ENCODE measurements at regions not wholly inside any gene's neighbourhood (a gene's known extent, or its start where the extent isn't known, plus 50 kb on each side); places are given as distances from the start of the nearest gene placed in this dataset.

DNA sequence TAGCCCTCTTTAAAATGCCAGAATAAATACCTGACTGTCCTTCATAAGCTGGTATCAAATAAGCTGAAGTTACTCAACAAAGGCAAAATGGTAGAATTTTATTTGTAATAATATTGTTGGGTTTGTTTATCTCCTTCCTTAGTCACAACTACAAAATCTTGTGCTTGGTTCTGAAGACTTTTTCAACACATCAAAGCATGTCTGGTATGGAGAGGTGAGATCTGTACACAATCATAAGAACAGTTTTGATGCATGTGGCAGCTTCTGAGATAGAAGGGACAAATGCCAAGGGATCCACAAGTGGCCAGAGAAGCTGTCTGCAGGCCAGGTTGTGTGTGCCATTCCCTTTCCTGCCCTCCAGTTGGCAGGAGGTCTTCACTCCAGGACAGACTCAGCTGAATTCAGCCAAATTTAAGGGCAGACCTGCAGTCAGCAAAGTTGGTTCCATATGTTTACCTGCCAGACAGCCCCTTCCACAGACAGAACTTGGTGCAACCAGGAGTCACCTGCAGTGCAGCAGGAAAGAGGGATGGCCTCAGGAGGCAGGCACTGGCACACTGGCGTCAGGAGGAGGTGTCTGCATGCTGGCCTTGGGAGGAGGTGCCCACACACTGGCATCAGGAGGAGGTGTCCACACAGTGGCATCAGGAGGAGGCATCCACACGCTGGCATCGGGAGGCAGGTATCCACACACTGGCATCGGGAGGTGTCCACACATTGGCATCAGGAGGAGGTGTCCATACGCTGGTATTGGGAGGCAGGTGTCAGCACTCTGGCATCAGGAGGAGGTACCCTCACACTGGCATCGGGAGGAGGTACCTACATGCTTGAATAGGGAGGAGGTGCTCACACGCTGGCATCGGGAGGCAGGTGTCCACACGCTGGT lies 93.1 kb upstream of the IKZF1 start:
- intact Hi-C loops (cut with micrococcal nuclease), result loop anchor here (1.0 to 2.0 kb wide), 7 partner anchors 17 to 207 kb away; no protein-coding TSS in a partner anchor
- no peak overlapping the region for H3K4me3 Mint-ChIP-seq
- DNase-seq (no peak), ATAC-seq (ENCODE audit: low read depth) (no peak)
- H3K4me1 Mint-ChIP-seq, result peaks cover 65% of the 10 kb centered on the region
- TF ChIP-seq, protein P1, sequence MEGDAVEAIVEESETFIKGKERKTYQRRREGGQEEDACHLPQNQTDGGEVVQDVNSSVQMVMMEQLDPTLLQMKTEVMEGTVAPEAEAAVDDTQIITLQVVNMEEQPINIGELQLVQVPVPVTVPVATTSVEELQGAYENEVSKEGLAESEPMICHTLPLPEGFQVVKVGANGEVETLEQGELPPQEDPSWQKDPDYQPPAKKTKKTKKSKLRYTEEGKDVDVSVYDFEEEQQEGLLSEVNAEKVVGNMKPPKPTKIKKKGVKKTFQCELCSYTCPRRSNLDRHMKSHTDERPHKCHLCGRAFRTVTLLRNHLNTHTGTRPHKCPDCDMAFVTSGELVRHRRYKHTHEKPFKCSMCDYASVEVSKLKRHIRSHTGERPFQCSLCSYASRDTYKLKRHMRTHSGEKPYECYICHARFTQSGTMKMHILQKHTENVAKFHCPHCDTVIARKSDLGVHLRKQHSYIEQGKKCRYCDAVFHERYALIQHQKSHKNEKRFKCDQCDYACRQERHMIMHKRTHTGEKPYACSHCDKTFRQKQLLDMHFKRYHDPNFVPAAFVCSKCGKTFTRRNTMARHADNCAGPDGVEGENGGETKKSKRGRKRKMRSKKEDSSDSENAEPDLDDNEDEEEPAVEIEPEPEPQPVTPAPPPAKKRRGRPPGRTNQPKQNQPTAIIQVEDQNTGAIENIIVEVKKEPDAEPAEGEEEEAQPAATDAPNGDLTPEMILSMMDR (IDR thresholded peaks at IDR 0.05), result no peak
- no peaks in the 10 kb centered on the region for H3K9me3 Mint-ChIP-seq
- H3K27ac Mint-ChIP-seq, result peak overlapping the region; percentile 25
- ChIA-PET CTCF (interaction anchor here (0.9 to 2.5 kb wide), 7 partner anchors 56 to 207 kb away, joined by 3 to 6 read pairs (median 4); no protein-coding TSS in a partner anchor), POLR2A (interaction anchor here (0.9 to 4.5 kb wide), 3 partner anchors 56 to 156 kb away, joined by 3 to 26 read pairs (median 3); no protein-coding TSS in a partner anchor)
- no peaks in the 10 kb centered on the region for H3K27me3 Mint-ChIP-seq
- H3K36me3 Mint-ChIP-seq (ENCODE audit: low read depth), result no peaks in the 10 kb centered on the region

DNA sequence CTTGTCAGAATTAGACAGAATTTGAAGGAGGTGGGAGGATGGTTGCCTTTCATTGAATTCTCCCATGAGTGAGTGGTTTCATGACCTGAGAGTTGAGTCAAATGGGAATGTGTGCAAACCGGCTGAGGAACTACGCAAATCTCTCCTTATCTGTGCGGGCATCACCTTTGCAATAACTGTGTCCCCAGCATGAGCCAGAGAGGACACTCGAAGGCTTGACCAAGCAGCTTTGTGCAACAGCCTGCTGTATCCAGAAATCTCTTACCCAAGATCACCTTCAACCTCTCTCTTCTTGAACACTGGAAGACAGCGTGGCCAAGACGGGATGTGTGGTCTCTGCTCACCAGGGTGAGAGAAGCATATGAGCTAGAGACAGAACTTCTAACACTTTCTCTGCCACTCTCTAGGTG lies 93.8 kb upstream of the IKZF1 start:
- Mint-ChIP-seq H3K27me3 (no peaks in the 10 kb centered on the region), H3K36me3 (ENCODE audit: low read depth) (no peaks in the 10 kb centered on the region), H3K9me3 (no peaks in the 10 kb centered on the region), H3K4me1 (peaks cover 72% of the 10 kb centered on the region), H3K4me3 (no peak overlapping the region), H3K27ac (peak overlapping the region; percentile 4)
- intact Hi-C loops (cut with micrococcal nuclease), result no loop called here
- CTCF ChIA-PET, result interaction anchor here (0.9 to 1.6 kb wide), 3 partner anchors 99 to 207 kb away, joined by 3 to 5 read pairs (median 4); no protein-coding TSS in a partner anchor
- ATAC-seq (ENCODE audit: low read depth), result no peak
- POLR2A ChIA-PET, result interaction anchor here (0.9 to 4.5 kb wide), 2 partner anchors 57 to 131 kb away, joined by 3 to 26 read pairs; no protein-coding TSS in a partner anchor
- DNase-seq, result no peak
- TF ChIP-seq, protein P1 (IDR thresholded peaks at IDR 0.05), result no peak

DNA sequence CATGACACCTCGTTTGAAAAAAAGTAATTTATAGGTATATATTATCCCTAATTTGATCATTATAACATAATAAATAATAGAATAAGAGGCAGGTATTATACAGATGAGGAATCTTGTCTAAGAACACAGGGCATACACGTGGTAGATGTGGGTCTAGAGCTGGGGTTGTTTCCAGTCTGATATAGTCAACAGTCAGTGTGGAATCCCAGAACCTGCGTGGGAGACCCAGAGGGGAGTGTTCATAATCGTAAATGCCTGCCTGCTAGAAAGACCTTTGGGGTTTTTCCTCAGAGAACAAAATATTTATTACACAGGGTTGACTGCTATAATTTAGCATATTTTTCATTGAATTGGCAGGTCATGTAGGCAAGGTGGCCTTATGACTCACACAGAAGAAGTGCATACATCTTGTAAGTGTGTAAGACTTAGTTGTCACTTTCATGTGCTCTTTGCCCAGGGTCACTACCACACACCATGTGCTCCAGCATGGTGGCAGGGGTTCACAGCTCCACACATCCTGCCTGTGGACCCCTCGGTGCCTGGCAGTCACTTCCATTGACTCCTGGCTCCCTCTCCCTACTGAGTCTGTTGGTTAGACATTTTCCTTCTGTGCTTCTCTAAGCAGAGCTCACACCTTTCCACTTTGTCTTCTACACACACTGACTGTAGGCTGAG lies 94.9 kb upstream of the IKZF1 start:
- CTCF ChIA-PET, result interaction anchor here (1.0 to 1.6 kb wide), 5 partner anchors 20 to 209 kb away, joined by 3 to 5 read pairs (median 3); no protein-coding TSS in a partner anchor
- intact Hi-C loops (cut with micrococcal nuclease), result loop anchor here (5.0 to 10.0 kb wide), 2 partner anchors 143 to 855 kb away; no protein-coding TSS in a partner anchor
- ATAC-seq (ENCODE audit: low read depth), result no peak

DNA sequence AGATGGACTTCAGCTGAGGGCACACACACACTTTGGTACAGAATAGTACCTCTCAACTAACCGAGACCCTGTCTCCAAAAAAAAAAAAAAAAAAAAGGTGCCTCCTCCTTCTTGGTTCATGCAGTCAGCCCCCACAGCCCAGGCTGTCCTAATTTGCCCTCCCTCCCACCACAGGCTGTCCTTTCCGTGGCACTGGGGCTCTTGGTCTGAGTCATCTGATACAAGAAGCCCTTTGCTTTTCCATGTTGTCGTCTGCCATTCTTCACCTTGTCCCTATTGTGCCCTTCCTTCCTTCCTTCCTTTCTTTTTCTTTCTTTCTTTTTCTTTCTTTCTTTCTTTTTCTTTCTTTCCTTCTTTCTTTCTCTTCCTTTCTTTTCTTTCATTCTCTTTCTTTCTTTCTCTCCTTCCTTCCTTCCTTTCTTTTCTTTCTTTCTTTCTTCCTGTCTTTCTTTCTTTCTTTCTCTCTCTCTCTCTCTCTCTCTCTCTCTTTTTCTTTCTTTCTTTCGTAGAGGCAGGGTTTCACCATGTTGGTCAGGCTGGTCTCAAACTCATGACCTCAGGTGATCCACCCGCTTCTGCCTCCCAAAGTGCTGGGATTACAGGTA lies 96.0 kb upstream of the IKZF1 start:
- Mint-ChIP-seq H3K4me1 (peaks cover 75% of the 10 kb centered on the region), H3K36me3 (ENCODE audit: low read depth) (no peaks in the 10 kb centered on the region), H3K9me3 (no peaks in the 10 kb centered on the region), H3K27ac (peak overlapping the region; percentile 10), H3K4me3 (no peak overlapping the region), H3K27me3 (no peaks in the 10 kb centered on the region)
- ChIA-PET POLR2A (interaction anchor here (0.6 to 1.0 kb wide), 3 partner anchors 81 to 162 kb away, joined by 3 to 7 read pairs (median 3); no protein-coding TSS in a partner anchor), CTCF (no interaction called here)
- TF ChIP-seq, protein P1 (IDR thresholded peaks at IDR 0.05), result no peak
- DNase-seq (no peak), ATAC-seq (ENCODE audit: low read depth) (no peak)
- intact Hi-C loops (cut with micrococcal nuclease), result loop anchor here (5.0 to 10.0 kb wide), 2 partner anchors 144 to 856 kb away; no protein-coding TSS in a partner anchor

More for the DNA sequence above, 94.9 kb upstream of the IKZF1 start:
- TF ChIP-seq, protein P1 (IDR thresholded peaks at IDR 0.05), result no peak
- peaks cover 78% of the 10 kb centered on the region for H3K4me1 Mint-ChIP-seq
- H3K27ac Mint-ChIP-seq, result peak overlapping the region; percentile 47
- DNase-seq, result no peak
- POLR2A ChIA-PET, result interaction anchor here (0.6 to 1.5 kb wide), 5 partner anchors 10 to 166 kb away, joined by 3 to 4 read pairs (median 3); no protein-coding TSS in a partner anchor
- no peak overlapping the region for H3K4me3 Mint-ChIP-seq
- H3K27me3 Mint-ChIP-seq, result no peaks in the 10 kb centered on the region
- no peaks in the 10 kb centered on the region for H3K9me3 Mint-ChIP-seq
- H3K36me3 Mint-ChIP-seq (ENCODE audit: low read depth), result no peaks in the 10 kb centered on the region
